NCI-H82 treated with DMSO at 0.1 percent for 48 hours (cell line): ENCODE measurements at regions not wholly inside any gene's neighbourhood (a gene's known extent, or its start where the extent isn't known, plus 50 kb on each side); places are given as distances from the start of the nearest gene placed in this dataset.

Source experiments
- DNase-seq: peaks from one replicate; lab custom pipeline; 2025; ENCODE audit not compliant: unreplicated experiment; lab: John Stamatoyannopoulos, UW

DNA sequence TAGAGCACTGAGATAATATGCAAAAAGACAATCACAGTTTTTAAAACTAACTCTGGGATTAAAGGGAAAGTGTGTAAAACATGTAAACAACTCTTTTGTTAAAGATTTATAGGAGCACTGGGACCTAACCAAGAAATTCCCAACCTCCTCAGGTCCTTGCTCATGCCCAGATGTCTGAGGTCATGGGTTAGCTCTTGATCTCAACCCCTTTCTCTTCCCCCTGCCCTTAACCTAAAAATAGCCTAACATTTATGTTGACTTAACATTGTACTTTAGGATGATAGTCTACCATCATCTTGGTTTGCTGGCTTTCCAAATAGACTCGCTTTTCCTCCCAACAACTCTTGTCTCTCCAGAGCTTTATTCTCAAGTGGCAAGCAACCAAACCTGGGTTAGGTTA, 258.2 kb upstream of the FAT3 start:
- no peak for DNase-seq

DNA sequence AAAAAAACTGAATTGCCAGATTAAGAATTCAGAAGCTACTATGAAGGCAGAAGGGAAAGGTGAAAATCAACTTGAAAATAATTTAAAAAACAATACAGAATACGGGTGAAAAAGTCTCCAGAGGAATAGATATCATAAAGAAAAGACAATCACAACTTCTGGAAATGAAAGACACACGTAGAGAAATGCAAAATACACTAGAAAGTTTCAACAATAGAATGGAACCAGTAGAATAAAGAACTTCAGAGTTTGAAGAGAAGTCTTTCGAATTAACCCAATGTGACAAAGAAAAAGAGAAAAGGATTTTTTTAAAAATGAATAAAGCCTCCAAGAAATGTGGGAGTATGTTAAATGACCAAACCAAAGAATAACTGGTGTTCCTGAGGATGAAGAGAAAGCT, 263.8 kb upstream of the FAT3 start:
- DNase-seq, result no peak

DNA sequence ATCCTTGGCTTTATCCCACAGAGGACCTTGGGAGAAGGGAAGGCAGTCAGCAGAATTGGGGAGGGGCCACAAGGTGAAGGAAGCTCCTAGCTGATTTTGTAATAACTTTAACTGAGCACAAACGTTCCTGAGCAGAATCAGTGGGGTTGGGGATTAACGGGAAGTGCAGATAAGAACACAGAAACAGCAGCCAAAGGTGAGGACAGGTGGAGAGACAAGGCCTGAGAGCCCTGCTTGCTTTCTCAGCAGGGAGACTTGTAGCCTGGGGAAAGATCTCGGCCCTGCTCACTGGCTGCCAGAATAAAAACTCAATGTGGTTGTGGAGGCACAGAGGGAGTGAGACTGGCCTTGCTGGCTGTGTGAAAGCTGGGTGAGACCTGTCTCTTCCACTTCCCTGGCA, 265.2 kb upstream of the FAT3 start:
- no peak for DNase-seq

DNA sequence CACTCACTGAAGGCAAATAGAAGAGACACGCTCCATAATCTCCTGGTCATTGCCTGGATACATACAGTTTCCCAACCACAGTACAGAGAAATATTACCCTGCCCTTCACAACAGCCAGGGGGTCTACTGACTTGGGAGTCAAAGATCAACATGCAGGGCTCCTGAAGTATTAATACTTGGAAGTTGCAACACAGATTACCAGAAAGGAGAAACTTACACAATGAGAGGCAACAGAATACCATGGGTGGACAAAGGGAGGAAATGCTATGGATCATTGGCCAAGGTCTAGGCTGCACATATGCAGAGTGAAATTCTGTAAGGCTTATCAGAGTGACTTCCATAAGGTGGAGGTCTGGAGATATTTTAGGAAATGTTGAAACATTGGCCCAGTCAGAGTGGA, 267.9 kb upstream of the FAT3 start:
- DNase-seq, result no peak

DNA sequence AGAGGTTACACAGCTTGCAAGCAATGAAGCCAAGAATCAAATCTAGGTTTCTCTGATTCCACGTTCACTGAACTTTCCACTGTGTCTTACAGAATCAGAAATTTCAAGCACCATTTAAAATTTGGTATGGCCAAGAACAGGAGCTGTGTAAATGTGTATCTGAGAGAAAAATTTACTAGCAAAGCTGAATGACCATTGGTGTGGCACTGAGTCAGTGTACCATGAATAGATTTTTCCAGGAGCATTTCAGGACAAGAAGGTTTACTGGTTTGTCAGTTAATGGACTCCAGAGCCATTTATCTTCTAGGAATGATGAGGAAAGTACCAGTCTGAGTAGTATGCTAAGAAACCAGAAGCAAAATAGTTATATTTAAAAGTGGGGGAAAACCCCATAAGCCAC, 269.4 kb upstream of the FAT3 start:
- DNase-seq, result no peak

DNA sequence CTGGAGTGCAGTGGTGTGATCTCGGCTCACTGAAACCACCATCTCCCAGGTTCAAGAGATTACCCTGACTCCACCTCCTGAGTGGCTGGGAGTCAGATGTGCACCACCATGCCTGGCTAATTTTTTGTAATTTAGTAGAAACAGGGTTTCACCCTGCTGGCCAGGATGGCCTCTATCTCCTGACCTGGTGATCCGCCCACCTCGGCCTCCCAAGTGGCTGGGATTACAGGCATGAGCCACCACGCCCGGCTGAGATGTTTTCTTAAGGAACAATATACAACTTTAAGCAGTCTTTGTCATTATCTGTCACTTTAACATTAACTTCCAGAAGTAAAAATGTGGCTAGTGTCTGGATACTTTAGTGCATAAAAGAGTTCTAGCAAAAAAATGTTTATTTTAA, 272.6 kb upstream of the FAT3 start:
- no peak for DNase-seq

DNA sequence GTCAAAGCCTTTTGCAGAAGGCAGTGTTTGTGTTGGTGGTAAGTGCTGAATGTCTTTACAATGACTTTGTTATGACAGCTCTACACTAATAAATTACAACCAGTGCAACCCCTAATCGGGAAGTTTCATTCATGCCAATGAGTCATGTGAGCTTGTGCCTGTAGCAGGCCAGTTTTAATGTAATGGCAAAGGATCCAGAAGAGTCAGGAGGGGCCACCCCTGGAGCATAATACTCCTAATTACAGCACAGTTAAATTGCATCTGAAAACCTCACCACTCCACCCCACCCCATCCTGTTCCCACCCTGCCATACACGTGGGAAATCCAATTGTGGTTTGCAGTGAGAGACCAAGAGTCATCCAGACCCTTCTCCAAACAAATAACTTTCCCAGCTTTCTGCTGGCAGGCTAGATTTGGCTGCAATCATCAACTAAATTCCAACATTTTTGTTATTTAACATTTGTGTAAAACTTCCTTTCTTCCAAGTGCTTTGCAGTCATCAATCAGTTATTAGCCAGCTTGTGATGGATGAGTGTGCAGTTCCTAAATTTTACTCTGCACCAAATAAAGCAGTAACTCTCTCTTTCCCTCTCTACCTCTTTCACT, 277.3 kb upstream of the FAT3 start:
- peak; percentile 51 for DNase-seq

DNA sequence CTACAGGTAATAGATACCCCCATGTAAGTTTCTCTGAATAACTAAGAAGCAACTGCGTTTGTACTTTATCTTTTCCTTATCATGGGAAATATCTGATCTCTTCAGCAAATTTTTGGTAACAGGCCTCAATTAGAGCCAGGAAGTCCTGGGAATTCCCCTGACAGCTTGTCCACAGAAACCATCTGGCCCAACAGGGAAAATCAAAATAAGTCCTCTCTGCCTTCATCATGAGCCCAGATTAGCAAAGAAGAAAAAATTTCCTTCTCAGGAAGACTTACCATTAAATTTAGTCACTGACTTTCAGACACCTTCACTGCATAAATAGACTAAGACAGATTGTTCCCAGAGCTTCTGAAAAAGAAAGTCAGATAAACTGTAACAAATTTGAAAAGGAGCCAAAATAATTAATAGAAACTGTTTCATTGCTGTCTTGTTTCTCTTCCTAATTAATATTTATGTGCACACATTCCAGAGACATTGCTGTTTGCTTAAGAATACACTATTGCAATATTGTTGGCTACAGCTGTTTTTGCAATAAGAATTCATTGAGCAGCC, 278.1 kb upstream of the FAT3 start:
- DNase-seq, result no peak

DNA sequence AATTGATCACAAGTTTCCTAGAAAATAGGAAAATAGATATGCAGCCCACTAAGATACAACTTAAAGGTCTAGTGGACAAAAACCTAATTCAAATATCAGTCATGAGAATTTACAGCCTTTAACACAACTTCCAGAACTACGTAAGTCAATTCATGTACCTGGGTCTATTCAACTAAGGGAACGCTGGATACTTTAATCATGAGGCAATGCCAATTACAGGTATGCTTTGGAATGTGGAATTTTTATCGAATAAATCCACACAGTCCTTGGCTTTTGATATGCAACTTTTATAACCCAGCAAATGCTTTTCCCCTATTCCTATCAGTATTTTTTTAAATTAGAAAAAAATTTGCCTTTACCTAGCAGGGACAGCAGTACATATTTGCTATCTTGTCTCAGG, 289.5 kb upstream of the FAT3 start:
- no peak for DNase-seq

DNA sequence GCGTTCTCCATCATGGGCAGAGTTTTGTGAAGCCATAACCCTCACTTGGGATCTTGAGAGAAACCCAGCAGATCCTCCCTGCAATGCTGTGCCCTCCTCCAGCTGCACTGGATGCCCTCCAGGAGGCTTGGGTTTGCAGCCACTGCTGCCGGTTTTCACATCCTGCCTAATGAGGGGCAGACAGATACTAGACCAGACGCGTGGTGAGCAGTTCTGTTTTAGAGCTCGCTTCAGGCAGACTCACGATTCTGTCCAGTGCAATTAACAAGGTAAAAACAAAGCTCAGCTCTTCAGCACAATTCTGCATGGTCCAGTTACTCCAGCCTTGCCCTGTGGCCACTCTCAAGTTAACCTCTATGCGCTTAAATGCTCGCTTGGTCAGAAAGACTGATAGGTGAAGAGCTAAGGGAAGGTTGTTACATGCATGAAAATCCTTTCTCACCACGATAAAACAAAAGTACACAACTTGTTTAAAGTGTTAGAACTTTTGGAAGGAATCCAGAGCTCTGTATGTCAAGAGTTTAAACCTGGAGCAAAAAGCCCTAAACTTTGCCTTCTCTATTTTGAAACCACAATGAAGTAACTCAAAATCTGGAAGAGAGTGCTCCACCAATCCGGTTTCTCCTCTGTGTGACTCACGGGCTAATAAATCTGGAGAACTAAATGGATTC, 292.3 kb upstream of the FAT3 start:
- no peak for DNase-seq

DNA sequence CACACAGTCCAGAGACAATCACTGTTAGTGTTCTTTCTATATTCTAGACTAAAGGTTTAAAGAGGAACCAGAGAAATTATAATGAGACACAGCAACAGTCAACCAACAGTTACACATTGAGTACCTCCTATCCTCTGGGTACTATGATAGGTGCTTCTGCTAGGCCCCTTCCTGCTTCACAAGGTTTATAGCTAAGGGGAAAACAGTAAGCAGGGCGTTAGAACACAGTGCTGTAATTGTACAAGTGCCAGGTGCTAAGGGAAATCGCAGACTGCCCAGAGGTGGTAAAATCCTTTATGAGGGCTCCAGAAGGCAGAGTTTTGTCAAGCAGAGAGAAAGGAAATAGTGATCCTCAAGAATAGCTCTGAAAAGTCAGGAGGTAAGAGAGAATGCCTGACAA, 297.2 kb upstream of the FAT3 start:
- DNase-seq, result no peak

DNA sequence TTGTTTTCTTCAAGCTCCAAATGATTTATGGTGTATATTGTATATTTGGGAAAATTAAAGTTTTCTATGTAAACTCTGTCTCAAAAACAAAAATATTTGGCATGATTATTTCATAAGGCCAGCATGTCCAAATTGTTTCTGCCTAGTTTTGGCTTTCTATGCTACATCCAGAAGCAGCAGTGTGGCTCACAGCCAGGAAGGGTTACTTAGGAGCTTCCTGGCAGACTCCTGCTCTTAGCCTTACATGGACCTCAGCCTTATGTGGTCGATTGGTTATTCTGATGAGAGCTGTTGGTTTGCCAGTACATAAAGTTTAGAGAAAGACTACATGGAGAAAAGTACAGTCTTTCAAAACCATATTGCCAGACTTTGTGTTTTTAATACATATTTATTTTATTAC, 297.7 kb upstream of the FAT3 start:
- DNase-seq, result no peak

DNA sequence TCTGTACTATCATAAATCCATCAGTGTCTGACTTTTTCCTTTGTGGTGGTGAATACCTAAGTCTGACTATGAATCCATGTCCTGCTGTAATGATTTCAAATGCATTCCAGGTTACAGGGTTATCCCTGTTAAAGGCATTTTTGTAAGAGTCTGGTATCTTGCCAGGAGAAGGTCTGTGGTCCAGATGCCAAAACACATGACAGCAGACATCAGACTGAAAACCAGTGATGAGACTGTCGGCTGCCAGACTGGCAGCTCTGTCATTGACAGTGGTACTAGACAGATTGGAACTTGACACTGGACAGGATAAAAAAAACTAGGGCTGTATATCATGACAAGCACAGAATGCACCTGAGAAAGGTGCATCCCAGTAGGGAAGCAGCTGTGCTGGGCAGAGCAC, 301.8 kb upstream of the FAT3 start:
- DNase-seq, result no peak

DNA sequence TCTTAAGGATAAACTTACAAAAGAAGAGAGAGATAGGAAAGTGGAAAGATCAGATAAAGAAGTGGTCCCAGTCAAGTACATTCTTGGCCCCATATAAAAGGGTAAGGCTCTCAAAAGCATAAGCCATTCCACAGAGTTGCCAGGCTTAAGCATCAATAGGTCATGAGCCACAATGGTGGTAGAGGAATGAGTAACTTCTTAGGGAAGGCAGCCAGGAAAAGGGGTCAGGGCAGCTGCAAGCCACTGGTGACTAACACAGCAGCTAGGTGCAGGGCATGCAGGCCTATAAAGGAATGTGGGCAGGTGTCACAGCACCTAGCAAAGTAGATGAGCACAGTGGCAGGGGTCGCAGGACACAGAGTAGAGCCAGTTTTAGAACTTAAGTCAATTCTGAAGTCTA, 302.6 kb upstream of the FAT3 start:
- DNase-seq, result no peak

DNA sequence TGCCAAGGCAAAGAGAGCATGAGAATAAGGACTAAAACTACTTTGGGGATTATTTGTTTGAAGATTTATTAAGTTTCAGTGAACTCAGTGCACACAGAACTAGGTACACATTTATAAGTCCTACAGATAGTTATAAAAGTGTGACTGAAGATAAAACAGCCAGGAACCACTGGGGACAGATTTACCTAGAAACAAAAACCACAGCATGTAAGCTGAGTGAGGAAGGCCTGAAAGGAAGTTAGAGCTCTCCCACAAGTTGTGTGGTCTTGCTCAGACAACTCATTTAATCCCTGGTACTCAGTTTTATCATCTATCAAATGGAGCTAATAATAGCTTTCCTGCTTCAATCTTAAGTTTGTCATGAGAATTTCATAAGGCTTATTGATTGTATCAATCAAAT, 311.2 kb upstream of the FAT3 start:
- no peak for DNase-seq

DNA sequence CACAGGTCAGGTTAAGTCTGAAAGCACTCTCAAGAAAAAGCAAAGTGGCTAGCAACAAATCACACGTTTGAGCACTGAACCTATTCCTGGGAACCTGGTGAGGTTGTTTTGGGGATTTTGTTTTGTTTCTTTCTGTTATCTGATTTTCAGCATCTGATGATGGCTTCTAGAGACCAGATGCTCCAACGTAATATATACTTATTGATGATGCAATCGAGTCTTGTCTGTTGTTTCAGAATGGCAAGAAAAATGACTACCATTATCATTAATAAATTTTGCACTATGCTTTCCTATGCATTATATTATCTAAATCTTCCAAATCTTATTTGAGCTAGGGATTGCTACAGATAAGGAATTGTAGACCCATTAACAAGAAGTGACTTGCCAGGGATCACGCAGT, 312.3 kb upstream of the FAT3 start:
- no peak for DNase-seq

DNA sequence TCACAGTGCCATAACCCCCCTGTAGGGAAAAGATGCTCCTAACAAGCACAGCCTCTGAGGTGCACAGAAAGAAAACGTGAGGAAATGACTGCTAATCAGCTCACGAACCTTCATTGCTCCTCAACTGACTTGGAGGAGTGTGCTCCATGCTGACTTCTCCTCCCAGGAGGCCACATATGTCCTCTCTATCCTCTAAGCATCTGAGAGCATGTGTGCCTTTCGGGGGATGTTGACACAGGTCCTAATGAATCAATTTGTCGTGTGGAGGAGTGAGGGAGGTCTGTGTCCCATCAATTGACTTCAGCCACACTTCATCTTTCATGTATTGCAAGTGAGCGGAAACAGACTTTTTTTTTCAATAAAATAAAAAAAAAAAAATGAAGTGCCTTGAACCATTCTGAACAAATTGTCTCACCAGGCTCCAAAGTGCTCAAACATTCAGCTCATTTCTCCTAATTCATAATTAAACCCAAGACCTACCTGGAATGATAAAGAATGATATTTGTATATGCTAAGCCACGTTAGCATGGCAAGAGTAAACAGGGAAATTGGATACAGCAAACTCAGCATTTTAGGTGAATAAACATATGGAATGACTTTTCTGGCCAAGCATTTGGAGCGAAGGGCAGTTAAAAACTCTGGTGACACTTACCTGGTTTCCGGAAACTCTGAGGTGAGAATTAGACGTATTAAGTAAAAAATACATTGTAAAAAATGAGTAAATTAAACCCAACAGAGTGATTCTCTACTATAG, 317.6 kb upstream of the FAT3 start:
- no peak for DNase-seq

DNA sequence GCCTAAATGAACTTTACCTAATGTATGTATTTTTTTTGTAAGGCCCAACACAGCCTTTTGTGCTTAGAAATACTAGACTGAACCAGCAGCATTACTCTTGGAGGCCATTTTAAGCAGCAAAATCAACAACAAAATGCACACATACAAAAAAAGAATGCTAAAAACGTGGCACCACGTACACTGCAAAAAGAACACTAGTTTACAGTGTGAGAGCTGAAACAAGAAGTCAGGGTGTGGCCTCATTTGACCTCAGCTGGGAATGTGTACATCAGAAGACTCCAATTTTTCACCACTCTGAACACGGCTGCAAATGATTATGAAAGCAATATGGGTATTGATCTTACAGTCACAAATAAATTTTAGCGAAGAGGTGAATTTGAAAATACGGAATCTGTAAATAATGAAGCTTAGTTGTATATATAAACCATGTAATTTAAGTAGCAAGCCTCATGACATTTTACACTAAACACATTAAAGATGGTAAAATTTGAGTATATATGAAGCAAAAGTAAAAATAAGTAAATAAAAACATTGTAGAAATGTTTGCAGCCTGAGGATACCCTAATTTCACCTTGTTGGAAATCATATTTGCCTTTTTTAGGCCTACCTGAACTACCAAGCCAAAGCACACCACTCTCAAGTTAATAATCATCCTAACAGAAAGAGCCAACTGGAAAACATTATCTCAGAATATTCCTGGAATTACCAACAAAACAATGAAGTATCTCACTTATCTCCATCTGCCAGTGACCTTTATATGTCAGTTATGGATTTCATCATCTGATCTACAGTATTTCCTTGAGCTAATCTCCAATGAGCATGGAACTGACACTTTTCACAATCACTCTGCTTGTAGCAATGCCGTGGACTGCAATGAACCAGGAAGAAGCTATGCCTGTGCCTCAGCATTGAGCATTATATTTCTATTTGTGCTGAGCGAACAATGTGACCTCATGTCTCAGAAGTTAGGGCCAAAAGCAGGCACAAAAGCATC, 319.5 kb upstream of the FAT3 start:
- no peak for DNase-seq

DNA sequence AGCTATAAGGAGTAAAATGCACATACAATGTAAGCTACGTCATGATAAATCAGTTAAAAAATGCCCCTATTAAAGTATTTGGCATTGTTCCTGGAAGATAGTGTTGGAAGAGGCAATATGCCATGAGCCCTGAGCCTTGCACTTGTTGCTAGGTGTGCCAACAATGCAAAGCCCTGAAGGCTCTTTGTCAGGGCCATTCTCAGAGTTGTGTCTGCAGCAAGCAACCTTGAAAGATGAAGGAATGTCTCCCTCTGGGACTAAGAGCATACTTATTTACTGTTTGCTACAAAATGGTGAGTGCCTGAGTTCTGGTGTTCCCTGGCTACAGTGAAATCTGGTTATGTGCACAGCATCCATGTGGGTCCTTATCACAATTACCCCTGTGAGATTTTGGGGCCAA, 322.3 kb upstream of the FAT3 start:
- DNase-seq, result no peak

DNA sequence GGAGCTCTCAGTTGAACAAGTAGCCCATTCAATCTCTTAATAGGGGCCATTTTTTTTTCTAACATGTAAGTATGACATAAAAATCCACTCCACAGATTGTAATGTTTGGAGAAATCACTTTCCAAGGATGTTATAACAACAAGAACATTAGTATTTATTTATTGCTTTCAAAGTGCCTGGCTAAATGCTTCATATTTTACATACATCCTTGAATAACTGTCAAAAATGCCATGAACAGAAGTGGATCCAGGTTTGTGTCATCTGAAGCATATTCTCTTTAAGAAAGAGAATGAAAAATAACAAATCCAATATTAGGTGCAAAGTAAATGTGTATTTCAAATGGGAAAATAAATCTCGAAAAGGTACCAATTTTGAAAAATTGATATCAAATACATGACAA, 344.0 kb upstream of the FAT3 start:
- DNase-seq, result no peak

DNA sequence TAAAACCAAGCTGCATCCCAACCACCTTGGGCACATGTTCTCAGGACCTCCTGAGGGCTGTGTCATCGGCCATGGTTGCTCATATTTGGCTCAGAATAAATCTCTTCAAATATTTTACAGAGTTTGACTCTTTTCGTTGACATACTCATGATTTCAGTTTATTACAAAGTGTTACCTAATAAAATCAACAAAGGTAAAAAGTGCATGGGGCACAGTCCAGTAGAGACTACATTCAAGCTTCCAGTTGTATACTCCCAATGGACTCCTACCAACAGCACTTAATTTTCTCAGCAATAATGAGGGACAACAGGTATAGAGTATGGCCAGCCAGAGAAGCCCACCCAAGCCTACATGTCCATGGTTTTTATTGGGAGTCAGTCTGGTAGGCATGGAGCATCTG, 347.9 kb upstream of the FAT3 start:
- no peak for DNase-seq
